DLD1 (cell line): ENCODE measurements at regions not wholly inside any gene's neighbourhood (a gene's known extent, or its start where the extent isn't known, plus 50 kb on each side); places are given as distances from the start of the nearest gene placed in this dataset.

Source experiments
- in situ Hi-C: cut with HindIII; loops from 2 replicates; pipeline ENCODE4 v1.10.0; 2017; ENCODE audit warnings: low sequenced_read_pairs

DNA sequence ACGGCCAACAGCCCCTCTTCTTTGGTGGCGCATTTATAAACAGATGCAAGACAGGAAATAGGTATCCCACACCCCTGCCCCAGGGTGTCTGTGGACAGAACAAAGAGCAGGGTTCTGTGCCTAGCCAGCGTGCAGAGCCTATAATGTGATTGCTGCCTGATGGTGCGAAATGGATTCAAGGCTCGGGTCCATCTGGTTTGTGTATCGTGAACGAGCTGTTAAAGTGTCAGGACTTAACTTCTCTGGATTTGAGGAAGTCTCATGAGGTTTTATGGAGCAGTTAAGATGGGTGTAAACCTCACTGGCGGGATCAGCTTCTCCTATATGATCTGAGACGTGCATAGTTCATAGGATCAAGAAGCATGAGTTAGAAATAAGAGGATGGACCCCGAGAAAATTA, 388.7 kb upstream of the TBX3 start:
- in situ Hi-C loops = no loop called here

DNA sequence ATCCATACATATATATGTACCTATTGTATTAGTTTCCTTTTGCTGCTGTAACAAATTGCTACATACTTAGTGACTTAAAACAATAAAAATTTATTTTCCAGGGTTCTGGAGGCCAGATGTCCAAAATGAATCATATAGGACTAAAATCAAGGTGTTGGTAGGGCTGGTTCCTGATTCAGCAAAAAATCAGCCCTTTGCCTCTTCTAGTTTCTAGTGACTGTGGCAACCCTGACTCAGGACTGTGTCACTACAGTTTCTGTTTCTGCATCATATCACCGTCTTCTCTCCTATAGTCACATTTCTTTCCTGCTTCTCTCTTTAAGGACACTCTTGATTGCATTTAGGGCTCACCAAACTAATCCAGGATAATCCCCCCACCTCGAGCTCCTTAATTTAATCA, 386.3 kb upstream of the TBX3 start:
- in situ Hi-C loops = no loop called here

DNA sequence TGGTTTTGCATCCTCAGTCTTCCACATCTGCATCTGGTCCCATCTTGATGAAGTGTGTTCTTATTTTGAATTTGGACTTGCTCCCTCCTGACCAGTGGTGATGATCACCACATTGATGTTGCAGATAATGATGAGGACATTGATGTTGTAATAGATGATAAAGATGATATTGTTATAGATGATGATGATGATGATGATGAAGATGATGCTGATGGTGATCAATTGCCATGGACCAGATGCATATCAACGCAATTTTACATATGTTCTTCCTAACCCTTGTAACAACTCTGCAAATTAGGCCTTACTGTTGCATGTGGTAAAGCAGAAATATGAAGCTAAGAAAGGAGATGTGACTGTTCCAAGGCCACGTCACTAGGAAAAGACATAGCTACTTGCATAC, 380.3 kb upstream of the TBX3 start:
- in situ Hi-C loops = loop anchor here (5.0 kb wide), 1 partner anchor 47 kb away; no protein-coding TSS in a partner anchor

DNA sequence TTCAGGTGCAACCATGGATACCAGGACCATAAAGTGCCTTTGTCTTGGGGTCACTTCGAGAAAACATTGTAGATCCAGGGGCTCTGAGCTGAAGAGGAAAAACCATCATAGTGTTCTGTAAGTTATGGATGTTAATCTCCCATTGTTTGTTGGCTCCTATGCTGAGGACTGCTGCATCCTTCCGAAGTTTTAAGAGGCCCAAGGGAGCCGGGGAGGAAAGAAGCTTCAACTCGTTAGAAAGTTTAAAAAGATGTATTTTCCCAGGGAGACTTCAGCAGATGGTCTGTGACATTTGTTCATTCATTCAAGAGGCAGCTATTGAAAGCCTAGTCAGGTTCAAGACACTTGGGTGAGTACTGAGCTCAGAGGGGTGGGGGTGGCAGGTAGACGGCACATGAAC, 378.8 kb upstream of the TBX3 start:
- in situ Hi-C loops = loop anchor here (5.0 kb wide), 1 partner anchor 45 kb away; no protein-coding TSS in a partner anchor

DNA sequence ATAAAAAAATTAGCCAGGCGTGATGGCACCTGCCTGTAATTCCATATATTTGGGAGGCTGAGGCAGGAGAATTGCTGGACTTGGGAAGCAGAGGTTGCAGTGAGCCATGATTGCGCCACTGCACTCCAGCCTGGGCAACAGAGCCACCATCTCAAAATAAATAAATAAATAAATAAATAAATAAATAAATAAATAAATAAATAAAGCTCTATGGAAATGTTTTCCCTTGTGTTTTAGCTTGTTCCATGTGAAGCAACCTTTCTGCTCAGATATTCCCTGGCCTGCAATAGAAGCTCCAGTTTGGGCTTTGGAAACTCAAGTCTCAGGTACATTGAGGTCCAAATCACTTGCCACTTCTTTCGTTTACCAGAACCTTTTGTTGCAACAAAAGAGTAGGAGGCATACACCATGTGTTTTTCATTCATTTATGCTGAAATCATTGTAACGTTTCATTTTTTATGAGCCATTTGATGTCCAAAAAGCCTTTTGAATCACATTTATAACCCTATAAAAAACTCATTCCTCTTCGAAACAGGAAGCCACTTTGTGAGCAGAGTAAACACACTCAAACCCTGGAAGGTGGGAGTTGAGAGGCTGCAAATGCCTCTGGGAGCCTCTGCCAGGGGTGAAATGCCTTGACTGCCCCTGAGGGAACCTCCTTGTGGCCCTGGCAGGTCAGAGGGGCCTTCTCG, 376.6 kb upstream of the TBX3 start:
- in situ Hi-C loops = loop anchor here (5.0 kb wide), 1 partner anchor 43 kb away; no protein-coding TSS in a partner anchor

DNA sequence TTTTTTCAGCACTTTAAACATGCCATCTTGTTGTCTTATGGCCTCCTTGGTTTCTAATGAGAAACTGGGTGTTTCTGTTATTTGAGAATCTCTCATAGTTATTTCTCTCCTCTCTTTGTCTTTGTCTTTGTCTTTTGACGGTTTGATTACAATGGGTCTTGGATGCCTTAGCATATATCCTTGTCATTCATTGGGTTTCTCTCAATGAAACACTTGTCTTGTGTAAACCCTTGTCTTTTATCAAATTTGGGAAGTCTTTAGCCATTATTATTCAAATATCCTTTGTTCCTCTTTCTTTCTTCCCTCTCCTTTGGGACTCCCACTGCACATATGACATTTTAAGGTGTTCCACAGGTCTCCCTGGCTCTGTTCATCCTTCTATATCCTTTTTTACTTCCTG, 373.5 kb upstream of the TBX3 start:
- in situ Hi-C loops = no loop called here

DNA sequence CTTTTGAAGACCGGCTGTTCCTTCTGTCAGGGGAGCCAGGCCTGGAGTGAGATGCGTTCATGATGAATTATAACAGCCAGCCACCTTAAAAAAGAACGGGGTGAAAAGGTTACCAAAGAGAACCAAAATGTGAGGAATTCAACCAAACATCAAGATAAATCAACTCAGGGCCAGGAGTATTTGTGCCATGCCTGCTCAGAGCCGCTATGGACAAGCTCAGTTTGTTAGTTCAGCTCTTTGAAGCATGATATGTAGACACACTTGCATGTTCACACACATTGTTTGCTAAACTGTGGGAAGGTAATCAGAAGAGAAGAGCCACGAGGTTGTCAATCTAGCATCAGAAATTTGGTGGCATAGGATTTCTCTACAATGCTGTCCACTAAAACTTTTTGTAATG, 367.4 kb upstream of the TBX3 start:
- in situ Hi-C loops = no loop called here

DNA sequence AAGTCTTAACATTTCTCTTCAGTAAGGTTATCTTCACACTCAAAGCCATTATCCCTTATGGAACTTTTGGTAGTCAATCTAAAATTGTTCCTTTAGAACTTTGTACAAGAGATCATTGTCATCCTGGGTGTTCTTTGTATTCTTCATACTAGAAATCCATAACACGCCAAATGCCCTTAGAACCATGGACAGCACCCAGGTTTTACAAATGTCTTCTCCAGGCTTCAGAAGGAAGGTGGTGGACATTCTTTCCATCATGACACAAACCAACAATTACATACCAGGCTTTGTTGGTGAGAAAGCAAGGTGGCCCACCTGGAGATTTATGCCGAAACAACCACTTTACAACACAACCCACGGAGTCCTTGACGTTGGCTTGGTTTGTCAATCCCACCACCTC, 365.6 kb upstream of the TBX3 start:
- in situ Hi-C loops = no loop called here

DNA sequence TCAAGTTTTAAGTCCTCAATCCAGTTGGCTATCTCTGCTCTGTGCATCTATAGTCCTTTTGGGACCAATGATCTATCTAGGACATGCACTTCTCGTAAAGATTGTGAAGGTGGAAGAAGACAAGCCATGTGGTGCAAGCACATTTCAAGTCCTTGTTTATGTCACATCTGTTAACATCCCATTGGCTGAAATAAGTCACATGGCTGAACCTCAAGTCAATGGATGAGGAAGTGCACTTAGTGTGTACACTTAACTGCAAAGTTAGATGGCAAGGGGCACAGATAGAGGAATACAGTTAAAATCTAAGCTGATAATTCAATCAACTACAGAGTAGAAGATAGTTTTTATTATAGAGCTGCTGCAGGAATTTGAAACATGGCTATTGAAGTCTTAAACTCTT, 362.8 kb upstream of the TBX3 start:
- in situ Hi-C loops = no loop called here

DNA sequence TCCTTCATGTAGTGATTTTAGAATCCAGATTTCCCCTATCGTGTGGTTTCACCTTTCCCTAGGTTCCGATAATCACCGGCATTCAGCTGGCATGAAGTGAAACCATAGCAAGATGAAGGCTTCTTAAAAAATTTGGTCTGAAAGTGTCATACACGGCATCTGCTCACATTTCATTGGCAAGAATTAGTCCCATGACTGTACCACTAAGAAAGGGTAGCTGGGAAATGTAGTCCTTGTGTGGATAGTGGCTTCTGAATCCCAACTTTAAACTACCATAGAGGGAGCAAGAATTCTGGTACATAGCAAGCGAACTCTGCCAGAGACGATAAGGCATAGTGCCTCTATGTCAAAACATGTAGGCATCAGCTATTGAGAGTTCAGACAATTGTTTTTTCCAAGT, 360.1 kb upstream of the TBX3 start:
- in situ Hi-C loops = no loop called here

DNA sequence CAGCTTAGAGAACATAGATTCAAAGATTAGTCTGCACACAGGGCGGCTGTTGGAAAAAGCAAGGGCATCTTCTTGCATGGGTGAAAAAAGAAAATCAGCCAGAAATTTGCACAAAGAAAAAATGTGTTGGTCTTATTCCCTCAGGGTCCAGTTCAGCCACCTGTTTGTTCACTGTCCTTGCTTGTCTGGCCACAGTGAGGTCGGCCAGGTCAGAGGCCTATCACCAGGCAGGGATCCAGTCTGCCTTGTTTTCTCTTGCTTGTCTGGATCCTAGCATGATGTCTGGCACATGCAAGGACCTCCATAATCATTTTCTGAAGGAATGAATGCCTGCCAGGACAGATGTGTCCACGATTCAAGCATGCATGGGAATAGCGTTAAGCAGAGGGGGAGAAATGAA, 359.1 kb upstream of the TBX3 start:
- in situ Hi-C loops = no loop called here

DNA sequence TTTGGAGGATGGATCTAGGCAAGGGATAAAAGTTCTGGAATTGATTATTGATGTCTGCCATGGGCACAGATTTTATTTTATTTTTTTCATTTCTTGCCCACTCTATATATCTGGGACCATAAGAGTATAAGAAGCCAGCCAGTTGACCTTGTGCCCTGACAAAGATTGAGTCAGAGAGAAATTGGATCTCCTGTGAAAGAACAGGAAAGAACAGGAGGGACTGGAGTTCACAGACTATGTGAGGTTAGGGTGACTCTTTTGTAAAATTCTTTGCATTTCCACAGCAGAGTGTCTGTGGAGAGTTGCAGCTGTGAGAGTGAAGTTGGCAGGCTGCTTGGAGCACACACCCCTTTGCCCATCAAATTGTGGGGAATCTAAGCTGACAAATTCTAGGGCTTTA, 358.4 kb upstream of the TBX3 start:
- in situ Hi-C loops = no loop called here

DNA sequence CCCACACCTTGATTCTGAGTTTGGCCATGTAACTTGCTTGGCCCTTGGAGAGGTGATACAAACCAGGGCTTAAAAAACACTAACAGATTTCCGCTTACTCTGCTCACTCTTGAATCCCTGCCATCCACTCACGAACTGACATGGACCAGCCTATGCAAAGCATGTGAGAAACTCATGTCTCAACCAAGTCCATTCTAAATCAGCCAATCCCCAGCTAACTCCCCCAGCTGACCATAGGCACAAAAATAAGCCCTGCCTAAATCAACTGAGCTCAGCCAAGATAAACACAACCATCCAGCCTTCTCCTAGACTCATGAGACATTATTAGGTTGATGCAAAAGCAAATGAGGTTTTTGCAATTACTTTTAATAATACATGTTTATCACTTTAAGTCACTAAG, 353.9 kb upstream of the TBX3 start:
- in situ Hi-C loops = no loop called here

DNA sequence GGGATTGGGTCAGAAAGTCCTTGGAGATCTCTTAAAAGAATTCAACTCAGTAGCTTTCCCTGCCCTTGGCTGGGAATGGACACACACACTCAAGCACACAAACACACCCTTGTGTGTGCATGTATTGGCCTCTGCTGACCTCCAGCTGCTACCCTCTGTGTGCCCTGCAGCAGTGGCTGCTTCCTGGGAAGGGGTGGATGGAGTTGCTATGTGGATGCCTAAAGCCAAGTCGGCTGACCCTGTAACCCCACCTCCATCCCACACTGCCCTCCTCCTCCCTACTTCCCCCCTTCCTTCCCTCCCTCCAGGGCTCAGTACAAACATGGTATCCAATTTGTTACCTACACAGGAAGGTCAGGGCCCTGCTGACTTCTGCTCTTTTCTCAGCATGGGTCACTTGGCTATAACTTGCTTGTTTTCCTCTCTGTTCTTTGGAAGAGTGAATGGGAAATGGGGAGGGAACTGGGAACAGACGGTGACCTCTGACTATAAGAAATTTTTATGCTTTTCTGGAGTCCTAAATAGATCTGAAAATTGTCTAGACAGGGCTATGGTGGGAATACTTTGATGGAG, 351.6 kb upstream of the TBX3 start:
- in situ Hi-C loops = no loop called here

DNA sequence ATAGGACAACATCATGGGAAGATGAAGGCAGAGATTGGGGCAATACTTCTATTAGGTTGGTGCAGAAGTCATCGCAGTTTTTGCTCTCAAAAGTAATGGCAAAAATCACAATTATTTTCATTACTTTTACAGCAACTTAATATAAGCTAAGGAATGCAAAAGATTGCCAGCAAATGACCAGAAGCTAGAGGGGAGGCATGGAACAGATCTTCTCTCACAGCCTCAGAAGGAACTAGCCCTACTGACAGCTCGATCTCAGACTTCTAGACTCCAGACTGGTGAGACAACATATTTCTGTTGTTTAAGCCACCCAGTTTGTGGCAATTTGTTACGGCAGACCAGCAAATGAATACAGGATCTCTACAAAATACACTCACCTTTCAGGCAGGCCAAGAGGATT, 348.5 kb upstream of the TBX3 start:
- in situ Hi-C loops = no loop called here

DNA sequence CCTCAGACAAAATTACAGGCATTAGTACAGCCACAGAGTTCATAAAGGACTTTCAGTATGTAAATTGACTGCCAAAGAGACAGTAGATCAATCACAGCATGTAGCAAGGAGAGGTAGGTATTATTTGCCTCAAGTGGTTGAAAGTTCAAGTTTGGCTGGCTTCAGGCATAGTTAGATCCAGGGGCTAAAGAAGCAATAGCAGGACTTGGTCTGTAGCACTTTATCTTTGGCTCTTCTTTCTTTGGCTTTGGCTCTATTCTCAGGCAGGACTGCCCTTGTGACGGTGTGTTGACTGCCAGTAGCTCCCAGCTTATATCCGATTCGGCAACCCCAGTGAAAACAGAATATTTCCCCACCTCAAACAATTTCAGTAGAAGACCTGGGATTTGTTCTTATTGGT, 346.0 kb upstream of the TBX3 start:
- in situ Hi-C loops = no loop called here

DNA sequence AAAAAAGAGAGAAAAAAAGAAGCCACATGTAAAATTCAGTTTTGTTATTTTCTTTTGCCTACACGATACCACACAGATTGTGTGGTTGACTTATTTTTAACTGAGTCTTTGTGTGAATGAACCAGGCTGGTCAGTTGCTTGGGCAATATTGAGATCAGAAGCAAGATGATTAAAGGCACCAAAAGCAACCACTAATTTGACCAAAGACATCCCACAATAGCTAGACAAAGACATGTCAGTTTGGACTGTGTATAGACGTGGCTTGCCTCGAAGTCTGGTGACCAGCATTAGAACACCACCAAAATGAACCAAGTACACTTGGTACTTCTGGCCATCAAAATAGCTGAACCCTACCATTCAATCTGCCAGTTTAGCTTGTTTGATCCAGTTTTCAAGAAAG, 340.6 kb upstream of the TBX3 start:
- in situ Hi-C loops = loop anchor here (25.0 kb wide), 1 partner anchor 287 kb away; no protein-coding TSS in a partner anchor

DNA sequence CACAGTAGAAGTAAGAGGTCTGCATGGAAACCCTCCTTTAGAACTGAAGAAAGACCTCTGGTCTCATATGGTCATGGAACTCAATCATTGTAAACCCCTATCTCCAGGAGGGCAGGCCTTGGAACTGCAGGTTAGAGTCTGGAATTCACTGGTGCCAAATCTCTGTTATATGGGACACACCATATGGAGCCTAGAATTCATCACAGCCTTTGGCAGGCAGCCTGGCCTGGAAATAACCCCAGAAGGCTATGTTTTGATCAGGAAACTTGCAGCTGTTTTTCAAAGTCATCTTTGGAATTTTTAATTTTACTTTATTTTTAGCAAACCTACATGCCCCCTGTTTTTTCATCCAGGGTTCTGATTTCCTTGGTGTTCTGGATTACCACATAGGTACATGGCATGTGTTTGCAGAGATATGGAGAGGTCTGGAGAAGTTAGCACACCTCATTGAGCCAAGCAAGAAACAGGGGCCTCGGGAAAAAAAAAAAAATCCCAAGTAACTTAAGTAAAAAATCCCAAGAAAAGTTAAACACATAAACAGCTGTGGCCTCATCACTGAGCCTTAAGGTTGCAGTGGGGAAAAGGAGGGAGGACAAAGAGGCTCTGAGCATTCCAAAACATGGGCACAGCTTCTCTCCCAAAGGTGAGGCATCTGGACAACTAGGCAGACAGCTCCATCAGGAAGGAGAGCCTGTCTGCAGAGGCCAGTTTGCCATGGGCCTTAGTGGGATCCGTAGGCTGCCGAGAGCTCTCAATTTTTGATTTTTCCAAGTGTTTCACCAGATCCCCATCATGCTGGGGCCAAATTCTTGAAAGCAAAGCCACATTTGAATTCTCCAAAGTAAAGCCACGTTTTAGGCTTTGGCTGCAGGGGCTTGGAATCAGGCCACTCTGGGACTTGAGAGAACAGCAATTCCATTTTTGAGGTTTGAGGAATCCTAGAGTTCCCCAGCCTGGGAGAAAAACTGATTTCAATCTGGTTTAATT, 339.6 kb upstream of the TBX3 start:
- in situ Hi-C loops = loop anchor here (25.0 kb wide), 1 partner anchor 286 kb away; no protein-coding TSS in a partner anchor

DNA sequence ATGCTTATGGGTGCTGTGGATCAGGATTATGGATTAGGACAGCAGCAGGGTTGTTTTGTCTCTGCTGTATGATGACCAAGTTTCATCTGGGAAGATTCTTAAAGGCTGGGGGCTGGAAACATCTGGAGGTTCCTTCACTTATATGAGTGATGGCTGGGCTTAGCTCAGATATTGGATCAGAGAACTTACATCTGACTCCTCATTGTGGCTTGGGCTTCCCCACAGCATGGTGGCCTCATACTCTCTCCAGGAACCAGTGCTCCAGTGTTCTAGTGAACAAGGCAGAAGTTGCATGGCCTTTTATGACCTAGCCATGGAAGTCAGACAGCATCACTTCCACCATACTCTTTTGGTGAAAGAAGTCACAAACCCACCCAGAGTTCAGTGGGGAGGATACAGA, 336.1 kb upstream of the TBX3 start:
- in situ Hi-C loops = loop anchor here (25.0 kb wide), 1 partner anchor 283 kb away; no protein-coding TSS in a partner anchor

DNA sequence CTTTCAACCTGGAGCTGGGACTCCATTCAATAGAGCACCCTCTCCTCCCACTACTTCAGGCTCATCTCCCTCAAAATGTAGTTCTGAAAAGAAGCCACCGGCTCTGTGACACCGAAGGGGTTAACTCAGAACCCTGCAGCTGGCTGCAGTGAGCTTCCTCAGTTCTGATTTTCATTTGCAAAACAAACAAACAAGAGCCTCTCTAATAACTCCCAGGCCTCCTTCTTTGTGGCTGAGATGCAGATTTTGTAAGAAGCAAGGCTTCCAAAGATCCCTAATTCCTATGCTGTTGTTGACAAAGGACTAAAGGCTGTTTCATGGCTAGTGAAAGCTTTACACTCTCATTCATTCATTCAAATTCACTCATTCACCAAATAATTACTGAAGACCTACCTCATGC, 333.4 kb upstream of the TBX3 start:
- in situ Hi-C loops = loop anchor here (5.0 to 25.0 kb wide), 2 partner anchors 45 to 280 kb away; no protein-coding TSS in a partner anchor

DNA sequence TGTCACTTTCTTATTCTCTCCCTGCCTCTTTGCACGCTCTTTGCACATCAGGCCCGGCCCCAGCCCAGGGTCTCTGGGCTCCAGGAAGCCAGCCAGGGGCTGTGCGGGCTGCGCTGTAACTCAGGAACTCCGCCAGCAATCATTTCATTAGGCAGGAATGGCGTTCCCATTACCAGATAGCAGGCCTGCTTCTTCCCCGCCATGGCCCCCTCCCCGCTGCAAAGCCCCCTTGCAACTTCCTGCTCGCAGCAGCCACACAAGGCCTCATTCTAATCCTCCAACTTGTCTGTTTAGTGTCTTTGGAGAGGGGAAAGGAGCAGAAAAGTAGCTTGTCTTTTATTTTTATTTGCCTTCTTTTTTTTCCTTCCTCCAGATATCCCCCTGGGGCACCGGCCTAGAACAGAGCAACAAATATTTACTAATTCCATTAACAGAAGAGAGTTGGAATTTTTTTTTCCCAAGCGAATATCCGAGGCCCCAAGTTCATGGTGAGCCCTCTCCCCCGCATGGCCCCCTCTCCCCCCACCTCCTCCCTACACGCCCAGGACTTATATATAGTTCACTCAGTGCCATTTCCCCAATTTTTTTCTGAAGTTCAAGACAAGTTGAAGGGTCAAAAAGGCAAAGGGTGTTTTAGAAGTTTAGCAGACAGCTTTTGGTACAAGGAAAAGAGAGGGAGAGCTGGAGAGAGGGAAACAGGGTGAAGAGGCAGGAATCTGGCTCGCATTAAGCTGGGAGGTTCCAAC, 329.4 kb upstream of the TBX3 start:
- in situ Hi-C loops = loop anchor here (25.0 kb wide), 1 partner anchor 276 kb away; no protein-coding TSS in a partner anchor
